Esophagus (tissue), 2 donors: ENCODE measurements at regions not wholly inside any gene's neighbourhood (a gene's known extent, or its start where the extent isn't known, plus 50 kb on each side); places are given as distances from the start of the nearest gene placed in this dataset.

Source experiments
- H3K27ac ChIP-seq, 2 donors: one replicate each; pipeline ENCODE4 v1.5.1; 2013; ENCODE audit warnings: low read depth in 2 of 2, mild to moderate bottlenecking in 2 of 2, inconsistent platforms in 1 of 2, low read length in 1 of 2, moderate library complexity in 1 of 2
- H3K27me3 ChIP-seq, 2 donors: one replicate each; pipeline ENCODE4 v1.6.1; 2013; ENCODE audit warnings: low read length in 2 of 2, control low read depth in 1 of 2, mild to moderate bottlenecking in 1 of 2; ENCODE audit not compliant: insufficient read depth in 2 of 2, control insufficient read depth in 1 of 2
- H3K36me3 ChIP-seq, 2 donors: one replicate each; pipeline ENCODE4 v1.6.1; 2013; ENCODE audit warnings: low read length in 1 of 2; ENCODE audit not compliant: control insufficient read depth in 2 of 2, insufficient read depth in 2 of 2
- H3K4me1 ChIP-seq, 2 donors: one replicate each; pipeline ENCODE4 v1.6.1; 2013; ENCODE audit warnings: low read length in 1 of 2; ENCODE audit not compliant: control insufficient read depth in 2 of 2, insufficient read depth in 2 of 2
- H3K4me3 ChIP-seq, 2 donors: one replicate each; pipeline ENCODE4 v1.5.1; 2013; ENCODE audit warnings: low read length in 2 of 2, mild to moderate bottlenecking in 2 of 2, low read depth in 1 of 2, moderate library complexity in 1 of 2
- H3K9me3 ChIP-seq, 2 donors: one replicate each; pipeline ENCODE4 v1.6.1; 2013; ENCODE audit warnings: mild to moderate bottlenecking in 2 of 2, low read depth in 1 of 2, low read length in 1 of 2, moderate library complexity in 1 of 2; ENCODE audit not compliant: control insufficient read depth in 2 of 2, insufficient read depth in 1 of 2
- WGBS, 2 donors: extraction: QIAGEN DNeasy Blood & Tissue Kit; methylation state at CpG; one replicate each; pipeline ENCODE4 v1.1.7; 2013; 5-methylcytosine and 5-hydroxymethylcytosine counted together
- donor health status: healthy with polysubstance abuse.
- donor health status: Bipolar disorder and iron deficiency.

DNA sequence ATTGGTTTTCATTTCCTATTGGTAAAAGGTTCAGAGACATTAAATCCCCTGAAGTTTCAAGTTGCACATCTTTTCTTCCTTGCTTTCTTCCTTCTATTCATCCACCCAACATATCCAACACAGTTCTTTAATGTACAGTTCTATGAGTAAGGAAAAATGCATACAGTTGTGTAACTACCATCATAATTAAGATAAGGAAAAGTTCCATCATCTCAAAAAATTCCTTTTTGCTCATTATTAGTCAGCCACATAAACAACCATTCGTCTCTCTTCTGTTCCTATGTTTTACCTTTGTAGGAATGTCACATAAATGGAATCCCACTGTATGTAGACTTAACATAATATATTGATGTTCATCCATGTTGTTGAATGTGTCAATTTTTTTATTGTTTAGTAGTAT lies 211.1 kb upstream of the ADAMTS9 start:
- Histone ChIP-seq H3K9me3 (no peaks in the 10 kb centered on the region), H3K27ac (no peak overlapping the region), H3K36me3 (no peaks in the 10 kb centered on the region), H3K4me3 (no peak overlapping the region), H3K27me3 (no peaks in the 10 kb centered on the region), H3K4me1 (no peaks in the 10 kb centered on the region)
- 80 to 84% methylated on average over 1 of the region's 1 CpG for WGBS, 2 donors

DNA sequence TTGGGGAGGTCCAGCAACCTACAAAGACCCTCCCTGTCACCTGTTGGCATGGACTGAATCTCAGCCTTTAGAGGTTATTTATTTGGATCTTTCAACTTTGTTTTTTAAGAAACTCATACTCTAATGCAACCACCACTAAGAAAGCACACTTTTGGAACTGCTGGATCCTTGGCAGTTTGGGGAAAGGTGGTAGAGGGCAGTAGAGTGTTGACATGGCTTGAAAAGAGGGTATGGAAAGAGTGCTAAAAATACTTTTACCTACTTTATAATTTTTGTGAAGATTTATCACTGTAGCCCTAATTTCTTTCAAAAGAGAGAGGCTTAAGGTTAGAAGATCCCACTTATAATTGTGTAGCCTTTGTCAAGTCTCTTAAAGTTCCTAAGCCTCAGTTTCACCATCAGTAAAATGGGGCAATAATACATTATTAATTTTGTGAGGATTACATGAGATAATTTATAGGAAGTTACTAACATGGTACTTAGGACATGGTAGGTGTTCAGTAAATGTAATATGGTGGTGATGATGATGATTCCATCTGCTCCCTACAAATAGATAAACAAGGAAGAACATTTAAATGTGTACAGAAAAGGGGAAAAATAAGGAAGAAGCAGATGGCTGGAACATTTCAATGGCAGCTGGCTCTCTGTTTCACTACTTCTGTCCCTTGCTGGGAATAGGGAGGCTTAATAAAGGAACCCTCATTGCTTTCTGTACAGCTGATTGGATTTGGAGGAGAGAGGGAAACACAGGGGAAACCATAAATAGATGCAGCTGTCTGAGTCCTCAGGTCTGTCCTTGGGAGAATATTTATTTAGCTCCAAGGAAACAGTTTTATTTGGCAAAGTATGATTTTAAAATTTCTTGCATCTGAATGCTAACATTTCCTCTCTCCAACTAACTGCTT lies 208.4 kb upstream of the ADAMTS9 start:
- Histone ChIP-seq H3K4me1 (no peaks in the 10 kb centered on the region), H3K27me3 (no peaks in the 10 kb centered on the region), H3K4me3 (no peak overlapping the region), H3K9me3 (no peaks in the 10 kb centered on the region), H3K36me3 (no peaks in the 10 kb centered on the region), H3K27ac (no peak overlapping the region)

DNA sequence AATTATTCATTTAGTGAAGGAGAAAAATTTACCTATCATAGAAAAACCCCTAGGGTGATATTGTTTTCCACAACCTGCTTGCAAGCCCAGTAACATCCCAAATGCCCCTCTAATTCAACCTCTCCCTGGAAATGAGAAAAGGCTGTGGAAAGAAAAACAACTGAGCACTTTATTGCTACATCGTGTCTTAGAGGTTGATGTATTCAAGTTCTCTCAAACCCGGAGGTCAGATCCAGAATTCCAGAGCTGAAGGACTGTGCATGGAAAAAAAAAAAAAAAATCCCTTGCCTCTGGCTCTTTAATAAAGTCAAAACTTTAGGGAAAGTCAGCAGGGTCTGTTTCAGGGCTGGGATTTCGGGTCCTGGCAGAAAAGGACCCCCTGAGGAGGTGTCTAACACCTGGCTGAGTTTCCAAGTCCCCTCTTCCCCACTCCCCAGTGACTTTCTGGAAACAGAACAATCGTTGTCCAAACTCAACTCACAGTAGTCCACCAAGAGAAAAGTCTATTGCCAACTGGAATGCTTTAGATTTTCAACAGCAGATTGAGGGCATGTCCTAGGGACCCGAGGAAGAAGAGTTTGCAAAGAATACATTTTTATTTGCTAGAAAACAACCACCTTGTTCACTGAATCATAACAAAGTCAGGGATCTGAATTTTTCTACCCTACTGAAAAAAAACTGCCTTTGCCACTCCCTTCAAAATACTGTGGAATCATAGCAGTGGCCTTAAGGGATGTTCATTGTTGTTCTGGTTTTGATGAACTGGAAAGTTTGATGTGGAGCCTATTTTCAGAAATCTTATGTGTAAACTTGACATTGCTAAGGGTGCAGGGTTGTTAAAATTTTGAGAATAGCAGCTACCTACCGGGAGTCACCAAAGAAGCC lies 207.5 kb upstream of the ADAMTS9 start:
- H3K27me3 ChIP-seq, result no peaks in the 10 kb centered on the region
- 70 to 71% methylated on average over 6 of the region's 6 CpGs for WGBS, 2 donors

DNA sequence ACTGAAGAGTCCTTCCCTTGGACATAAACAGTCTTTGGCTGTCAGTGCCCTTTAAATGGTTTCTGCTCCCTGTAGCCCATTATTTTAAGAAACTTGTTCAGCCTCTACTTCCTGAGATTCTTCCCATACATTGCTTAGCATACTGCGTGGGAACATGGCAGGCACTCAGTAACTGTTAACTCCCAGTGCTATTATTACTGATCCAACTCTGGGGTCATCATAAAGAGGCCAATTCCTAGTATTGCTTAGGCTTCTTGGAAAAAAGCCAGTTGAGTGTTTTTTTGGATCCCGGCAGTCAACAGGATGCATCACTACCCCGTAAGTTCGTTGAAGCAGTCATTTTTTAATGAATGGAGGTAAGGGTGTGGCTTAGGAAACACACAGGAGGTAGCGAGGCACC lies 206.2 kb upstream of the ADAMTS9 start:
- Histone ChIP-seq H3K4me1 (no peaks in the 10 kb centered on the region), H3K36me3 (no peaks in the 10 kb centered on the region), H3K27me3 (no peaks in the 10 kb centered on the region), H3K4me3 (no peak overlapping the region), H3K9me3 (no peaks in the 10 kb centered on the region), H3K27ac (no peak overlapping the region)
- WGBS, 2 donors, result 72 to 83% methylated on average over 5 of the region's 5 CpGs

More for the DNA sequence above, 207.5 kb upstream of the ADAMTS9 start:
- no peaks in the 10 kb centered on the region for H3K4me1 ChIP-seq
- H3K27ac ChIP-seq, result no peak overlapping the region
- H3K9me3 ChIP-seq, result no peaks in the 10 kb centered on the region
- H3K36me3 ChIP-seq, result no peaks in the 10 kb centered on the region
- H3K4me3 ChIP-seq, result no peak overlapping the region

DNA sequence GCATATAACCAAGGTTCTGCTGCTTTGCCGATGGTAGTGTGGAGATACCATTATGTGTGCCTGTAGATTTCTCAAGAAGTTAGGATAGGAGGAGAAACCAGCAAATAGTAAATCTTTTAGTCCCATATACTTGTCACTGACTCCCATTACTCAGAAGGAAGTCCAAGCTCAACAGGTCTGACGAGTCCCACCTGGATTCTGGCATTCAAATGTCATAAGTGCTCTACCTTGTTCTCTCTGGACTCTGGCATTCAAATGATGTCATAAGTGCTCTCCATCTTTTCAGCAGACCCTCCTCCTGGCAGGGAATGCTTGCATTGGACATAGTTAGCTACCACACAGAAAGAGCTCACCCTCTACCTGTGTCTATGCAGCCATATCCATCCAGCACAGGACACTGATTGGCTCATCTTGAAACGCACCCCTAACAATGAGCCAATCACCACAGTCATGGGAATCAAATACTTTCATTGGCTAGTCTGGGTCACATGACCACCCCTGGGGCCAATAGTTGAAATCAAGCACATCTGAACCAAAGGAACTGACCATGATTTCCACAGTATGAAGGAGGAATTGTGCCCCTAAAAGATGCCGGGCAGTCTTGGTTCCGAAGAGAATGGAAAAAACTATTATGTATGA lies 205.0 kb upstream of the ADAMTS9 start:
- 92 to 94% methylated on average over 5 of the region's 5 CpGs for WGBS, 2 donors
- Histone ChIP-seq H3K27ac (no peak overlapping the region), H3K27me3 (no peaks in the 10 kb centered on the region), H3K4me3 (no peak overlapping the region), H3K9me3 (no peaks in the 10 kb centered on the region), H3K36me3 (no peaks in the 10 kb centered on the region), H3K4me1 (no peaks in the 10 kb centered on the region)

DNA sequence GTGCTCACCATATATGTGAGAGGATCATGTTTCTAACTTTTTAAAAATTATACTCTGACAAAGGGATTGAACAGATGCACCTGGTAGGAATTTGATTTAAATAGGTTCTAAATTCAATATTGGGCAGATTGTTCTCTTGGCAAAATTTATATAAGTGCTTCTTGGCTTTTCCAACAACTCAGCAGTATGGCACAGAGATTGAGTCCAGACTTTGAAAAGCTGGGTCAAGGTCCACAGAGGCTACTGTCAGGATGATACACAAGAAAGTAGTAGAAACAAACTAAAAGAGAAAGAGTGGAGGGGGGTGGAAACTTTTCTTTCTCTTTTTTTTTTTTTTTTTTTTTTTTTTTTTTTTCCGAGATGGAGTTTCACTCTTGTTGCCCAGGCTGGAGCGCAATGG lies 203.2 kb upstream of the ADAMTS9 start:
- H3K27ac ChIP-seq, result no peak overlapping the region
- no peaks in the 10 kb centered on the region for H3K4me1 ChIP-seq
- no peak overlapping the region for H3K4me3 ChIP-seq
- whole genome bisulfite sequencing, 2 donors, result 92% methylated on average over 2 of the region's 2 CpGs; no CpG with 5 or more reads in 1 of the 2 donors
- H3K36me3 ChIP-seq, result no peaks in the 10 kb centered on the region
- no peaks in the 10 kb centered on the region for H3K27me3 ChIP-seq
- no peaks in the 10 kb centered on the region for H3K9me3 ChIP-seq

DNA sequence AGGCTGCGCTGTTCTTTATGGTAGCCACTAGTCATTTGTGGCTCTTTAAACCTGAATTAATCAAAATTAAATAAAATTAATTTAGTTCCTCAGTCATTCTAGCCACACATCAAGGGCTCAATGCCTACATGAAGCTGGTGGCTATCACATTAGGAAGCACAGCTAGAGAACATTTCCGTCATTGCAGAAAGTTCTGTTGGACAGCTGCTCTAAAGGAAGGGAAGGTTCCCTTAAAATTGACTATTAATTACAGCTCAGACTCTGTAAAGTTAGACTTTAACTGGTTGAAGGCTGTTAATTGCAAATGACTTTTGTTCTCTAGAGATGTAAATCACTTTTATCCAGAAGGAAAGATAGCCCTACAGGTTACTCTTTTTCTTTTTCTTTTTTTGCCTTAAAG lies 202.7 kb upstream of the ADAMTS9 start:
- Histone ChIP-seq H3K9me3 (no peaks in the 10 kb centered on the region), H3K4me1 (no peaks in the 10 kb centered on the region), H3K27ac (no peak overlapping the region), H3K4me3 (no peak overlapping the region), H3K36me3 (no peaks in the 10 kb centered on the region), H3K27me3 (no peaks in the 10 kb centered on the region)
- 69 to 79% methylated on average over 2 of the region's 2 CpGs for WGBS, 2 donors

DNA sequence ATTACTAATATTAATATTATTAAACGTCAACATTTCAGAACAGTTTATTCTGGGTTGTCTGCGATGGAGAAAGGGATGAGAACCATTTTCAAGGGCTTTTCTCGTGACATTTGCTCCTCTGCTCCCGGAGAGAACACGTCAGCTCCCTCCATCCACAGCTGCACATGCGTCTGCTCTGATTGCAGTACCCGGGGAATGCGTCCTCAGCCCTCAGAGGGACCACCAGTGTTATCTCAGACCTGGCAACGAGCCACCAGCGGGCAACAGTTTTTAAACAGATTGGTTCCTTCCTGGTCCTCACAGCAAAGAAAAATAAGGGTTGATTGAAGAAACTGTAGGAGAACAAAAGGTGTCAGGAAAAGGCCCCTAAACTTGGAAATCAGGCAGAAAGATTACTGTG lies 202.2 kb upstream of the ADAMTS9 start:
- WGBS, 2 donors, result 57 to 59% methylated on average over 10 of the region's 10 CpGs
- Histone ChIP-seq H3K4me1 (no peaks in the 10 kb centered on the region), H3K4me3 (no peak overlapping the region), H3K27me3 (no peaks in the 10 kb centered on the region), H3K36me3 (no peaks in the 10 kb centered on the region), H3K9me3 (no peaks in the 10 kb centered on the region), H3K27ac (no peak overlapping the region)

DNA sequence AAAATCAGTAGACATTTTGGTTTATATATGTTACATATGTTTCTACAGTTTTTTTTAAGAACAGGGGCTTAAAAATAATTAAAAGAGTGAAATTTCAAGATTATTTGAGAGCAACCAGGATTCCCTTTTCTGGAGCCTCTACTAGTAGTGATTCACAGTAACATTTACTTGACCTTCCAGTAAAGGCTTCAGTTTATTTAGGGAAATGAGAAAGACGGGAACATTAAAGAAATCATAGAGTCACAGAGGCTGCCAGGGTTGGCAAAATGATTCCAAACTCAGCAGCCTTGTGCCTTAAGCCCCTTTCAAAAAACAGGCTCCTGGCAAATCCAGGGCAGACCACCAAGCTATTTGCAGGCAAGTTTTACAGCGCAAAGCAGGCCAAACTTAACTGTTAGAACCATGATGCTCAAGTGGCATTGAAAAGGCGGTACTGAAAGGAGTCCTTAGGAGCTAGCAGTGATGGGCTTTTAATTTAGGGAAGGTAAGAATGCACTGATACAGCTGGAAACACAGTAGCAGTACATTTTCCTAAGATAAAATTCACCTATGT lies 201.1 kb upstream of the ADAMTS9 start:
- Histone ChIP-seq H3K4me1 (no peaks in the 10 kb centered on the region), H3K27ac (no peak overlapping the region), H3K9me3 (no peaks in the 10 kb centered on the region), H3K27me3 (no peaks in the 10 kb centered on the region), H3K36me3 (no peaks in the 10 kb centered on the region), H3K4me3 (no peak overlapping the region)
- 79 to 81% methylated on average over 3 of the region's 3 CpGs for WGBS, 2 donors
